Endothelial cell of umbilical vein (primary cell): ENCODE measurements at regions not wholly inside any gene's neighbourhood (a gene's known extent, or its start where the extent isn't known, plus 50 kb on each side); places are given as distances from the start of the nearest gene placed in this dataset.

ENCODE experiments used
- CTCF ChIP-seq, 2 donors: IDR thresholded peaks; 1 replicate in 1 of 2; 2 replicates in 1 of 2; pipeline ENCODE4 v1.5.1; 2011; ENCODE audit warnings: low read length in 2 of 2, mild to moderate bottlenecking in 2 of 2, moderate library complexity in 2 of 2, control low read depth in 1 of 2, inconsistent platforms in 1 of 2, low read depth in 1 of 2; ENCODE audit not compliant: insufficient read depth in 1 of 2; ENCODE audit errors: extremely low read depth in 1 of 2
- EZH2 ChIP-seq: IDR thresholded peaks from 2 replicates; pipeline ENCODE4 v1.6.1; 2012; ENCODE audit warnings: borderline replicate concordance, low read depth, mild to moderate bottlenecking, moderate library complexity, low read length, inconsistent platforms; ENCODE audit not compliant: severe bottlenecking
- FOS ChIP-seq: IDR thresholded peaks from 2 replicates; pipeline ENCODE4 v1.6.1; 2011; ENCODE audit warnings: mild to moderate bottlenecking, low read length, moderate library complexity, borderline replicate concordance; ENCODE audit not compliant: insufficient read depth
- GATA2 ChIP-seq: IDR thresholded peaks from 2 replicates; pipeline ENCODE4 v1.7.0; 2011; ENCODE audit warnings: low read depth, mild to moderate bottlenecking, moderate library complexity, mixed read lengths, low read length; ENCODE audit not compliant: insufficient read length, insufficient read depth
- JUN ChIP-seq: IDR thresholded peaks from 2 replicates; pipeline ENCODE4 v1.6.1; 2011; ENCODE audit warnings: borderline replicate concordance, low read depth; ENCODE audit not compliant: insufficient read length, insufficient read depth
- POLR2A ChIP-seq: IDR thresholded peaks from 2 replicates; pipeline ENCODE4 v1.6.1; 2012; ENCODE audit warnings: low read depth, mild to moderate bottlenecking, control low read depth, low read length
- POLR2AphosphoS5 ChIP-seq: IDR thresholded peaks from 2 replicates; pipeline ENCODE4 v1.6.1; 2012; ENCODE audit warnings: low read depth, mild to moderate bottlenecking, control low read depth, low read length, moderate library complexity; ENCODE audit not compliant: insufficient read depth
- TF ChIP-seq, protein P1 (sequence below): IDR thresholded peaks from 2 replicates; pipeline ENCODE4 v1.6.1; 2011; ENCODE audit not compliant: insufficient read depth, insufficient read length

DNA sequence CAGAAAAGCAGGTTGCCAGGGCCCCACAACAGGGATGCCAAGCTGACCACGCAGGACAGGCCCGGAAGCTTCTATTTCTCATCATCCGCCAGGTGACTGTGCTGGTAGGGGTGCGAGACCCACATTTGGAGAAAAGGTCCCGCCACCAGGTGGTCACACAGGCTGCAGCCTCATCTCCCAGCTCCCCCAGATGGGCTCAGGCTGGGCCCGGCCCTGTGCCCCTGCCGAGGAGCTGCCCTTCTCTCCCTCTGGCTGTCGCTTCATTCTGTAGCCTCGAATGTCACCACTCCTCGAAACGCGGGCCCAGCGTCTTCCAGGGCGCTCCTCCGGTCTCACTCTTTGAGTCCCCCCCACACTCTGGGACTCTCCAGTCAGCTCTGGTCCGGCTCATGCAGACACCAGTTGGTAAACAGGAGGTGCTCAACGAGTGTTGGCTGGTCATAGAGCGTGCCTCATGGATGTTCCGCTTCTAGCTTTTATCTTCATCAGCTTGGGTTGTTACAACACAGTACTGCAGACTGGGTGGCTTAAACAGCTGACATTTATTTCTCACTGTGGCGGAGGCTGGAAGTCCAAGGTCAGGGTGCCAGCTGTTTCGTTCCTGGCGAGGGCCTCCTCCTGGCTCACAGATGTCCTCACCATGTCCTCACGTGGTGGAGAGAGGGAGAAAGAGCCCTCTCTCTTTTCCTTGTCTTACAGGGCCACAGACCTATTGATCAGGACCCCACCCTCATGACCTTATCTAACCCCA lies 87.1 kb downstream of the TEX29 start:
- TF ChIP-seq CTCF (IDR thresholded peaks at IDR 0.05; ENCODE audit: extremely low read depth in 1 of 2, insufficient read depth in 1 of 2, low read depth in 1 of 2, low read length in 2 of 2) (no peak), POLR2AphosphoS5 (no peak), EZH2 (no peak), JUN (no peak), POLR2A (no peak), FOS (no peak), GATA2 (no peak)
- TF ChIP-seq, protein P1, sequence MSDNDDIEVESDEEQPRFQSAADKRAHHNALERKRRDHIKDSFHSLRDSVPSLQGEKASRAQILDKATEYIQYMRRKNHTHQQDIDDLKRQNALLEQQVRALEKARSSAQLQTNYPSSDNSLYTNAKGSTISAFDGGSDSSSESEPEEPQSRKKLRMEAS: no peak
